HUDEP-2 (cell line): ENCODE measurements at regions not wholly inside any gene's neighbourhood (a gene's known extent, or its start where the extent isn't known, plus 50 kb on each side); places are given as distances from the start of the nearest gene placed in this dataset.

Experiments used
- DNase-seq, 76 experiments: peaks; one replicate each; lab custom pipeline; 2025; ENCODE audit not compliant: unreplicated experiment in 76 of 76; lab: John Stamatoyannopoulos, UW

DNA sequence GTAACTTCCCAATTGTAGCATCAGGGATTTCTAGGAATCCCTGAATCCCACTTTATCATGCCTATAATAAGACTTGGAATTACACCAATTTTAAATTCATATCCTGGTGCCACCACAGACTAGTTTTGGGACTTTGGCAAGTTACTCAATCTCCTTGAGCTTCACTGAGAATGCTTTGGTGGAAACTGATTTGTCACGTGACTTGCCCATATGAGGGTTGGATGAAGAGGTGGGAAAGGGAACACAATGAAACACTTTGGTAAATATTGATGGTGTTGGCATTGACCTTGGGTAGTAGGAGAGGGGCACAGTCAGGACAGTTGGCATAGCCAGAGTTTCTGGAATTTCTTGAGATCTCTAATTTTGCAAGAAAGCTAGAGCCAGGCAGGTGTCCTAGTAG is 452.2 kb downstream of the SLC4A3 start:
- DNase-seq, result no peak

- DNase-seq, result no peak
Observed at GRCh38 chr2:220081171-220081570, 453.7 kb downstream of the SLC4A3 start.

DNA sequence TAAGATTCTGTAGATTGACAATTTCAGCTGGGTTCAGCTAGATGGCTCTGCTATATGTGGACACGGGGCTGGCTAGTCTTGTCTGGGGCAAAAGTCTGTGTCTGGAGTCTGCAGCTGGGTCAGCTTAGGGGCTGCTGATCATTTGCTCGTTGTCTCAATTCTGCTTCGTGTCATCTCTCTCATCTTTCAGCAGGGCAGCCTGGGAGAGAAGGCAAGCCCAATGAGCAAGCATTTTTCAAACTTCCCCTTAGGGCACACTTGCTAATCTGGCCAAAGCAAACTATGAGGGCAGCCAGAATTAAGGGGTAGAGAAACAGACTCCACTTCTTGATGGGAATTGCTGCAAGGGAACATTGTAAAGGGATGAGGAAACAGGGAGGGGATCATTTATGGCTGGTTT is 462.6 kb downstream of the SLC4A3 start:
- peak in 4 of 76 experiments; percentile 1 to 20 (median 6) for DNase-seq

GRCh38 chr2:220096406-220096805 is 469.0 kb downstream of the SLC4A3 start:
- no peak for DNase-seq

DNA sequence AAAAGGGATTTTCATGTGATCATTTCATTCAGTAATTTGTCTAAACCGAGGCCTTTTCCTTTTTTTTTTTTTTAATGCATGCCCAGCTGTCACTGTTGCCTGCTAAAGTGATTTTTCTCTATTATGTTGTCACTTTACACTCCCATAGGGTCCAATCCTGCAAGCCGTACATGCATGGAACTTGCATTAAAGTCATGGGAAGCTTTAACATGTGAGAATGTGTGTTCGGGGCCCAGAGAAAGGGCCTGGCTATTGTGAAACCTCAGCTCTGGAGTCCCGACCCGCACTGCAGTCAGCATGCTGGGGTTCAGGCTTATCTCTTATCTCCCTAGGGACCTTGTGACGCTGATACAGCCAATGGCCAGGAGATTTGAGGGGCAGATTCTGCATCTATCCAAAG is 474.6 kb downstream of the SLC4A3 start:
- DNase-seq, result no peak

GRCh38 chr2:220103596-220103995 is 476.2 kb downstream of the SLC4A3 start:
- DNase-seq, result no peak

DNA sequence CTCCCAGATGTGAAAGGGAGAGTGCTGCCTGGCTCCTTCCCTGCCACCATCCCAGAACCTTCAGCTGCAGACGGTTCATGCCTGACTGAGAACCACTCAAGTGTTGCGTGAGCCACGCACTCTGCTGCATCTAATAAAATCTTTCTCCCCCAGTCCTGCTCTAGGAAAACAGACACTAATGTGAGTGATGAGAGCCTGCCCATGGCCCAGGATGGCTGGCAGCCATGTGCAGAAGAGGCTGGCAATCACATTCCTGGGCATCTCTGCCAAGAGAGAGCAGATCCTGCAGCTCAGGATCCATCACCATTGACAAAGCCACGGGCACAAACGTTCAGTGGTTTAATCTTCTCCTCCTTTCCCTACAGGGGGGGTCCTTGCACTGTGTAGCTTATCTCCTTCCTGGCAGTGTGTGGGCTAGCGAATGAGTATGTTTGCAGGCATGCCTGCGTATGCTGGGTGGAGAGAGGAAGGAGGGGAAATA is 477.5 kb downstream of the SLC4A3 start:
- peak in 59 of 76 experiments; percentile 1 to 71 (median 30) for DNase-seq

DNA sequence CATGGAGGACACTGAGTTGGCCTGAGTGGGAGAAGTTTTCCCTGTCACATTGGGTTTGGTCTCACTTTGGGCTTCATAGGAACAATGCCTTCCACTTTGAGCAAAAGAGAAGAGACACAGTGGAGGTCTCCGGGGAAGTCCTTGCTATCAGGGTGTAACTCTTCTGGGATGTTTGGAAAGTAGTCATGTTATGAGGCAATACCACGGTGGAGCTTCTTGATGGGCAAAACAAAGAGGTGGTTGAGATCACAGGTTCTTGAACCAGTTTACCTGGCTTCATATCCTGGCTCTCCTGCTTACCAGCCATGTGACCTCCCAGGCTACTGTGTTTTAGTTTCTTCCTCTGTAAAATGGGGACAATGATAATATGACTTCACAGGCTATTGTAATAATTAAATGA is 478.6 kb downstream of the SLC4A3 start:
- no peak for DNase-seq

- peak in 25 of 76 experiments; percentile 1 to 65 (median 24) for DNase-seq
Observed at GRCh38 chr2:220107380-220107791, 480.0 kb downstream of the SLC4A3 start.

- DNase-seq, result no peak
Observed at GRCh38 chr2:220114443-220114842, 487.0 kb downstream of the SLC4A3 start.

GRCh38 chr2:220117025-220117424 is 489.6 kb downstream of the SLC4A3 start:
- no peak for DNase-seq

- no peak for DNase-seq
Observed at GRCh38 chr2:220120041-220120440, 492.6 kb downstream of the SLC4A3 start.

- no peak for DNase-seq
Observed at GRCh38 chr2:220123751-220124150, 496.3 kb downstream of the SLC4A3 start.

GRCh38 chr2:220125551-220125950 is 498.1 kb downstream of the SLC4A3 start:
- no peak for DNase-seq

GRCh38 chr2:220127311-220127710 is 499.9 kb downstream of the SLC4A3 start:
- DNase-seq, result no peak

GRCh38 chr2:220127876-220128275 is 500.4 kb downstream of the SLC4A3 start:
- no peak for DNase-seq

DNA sequence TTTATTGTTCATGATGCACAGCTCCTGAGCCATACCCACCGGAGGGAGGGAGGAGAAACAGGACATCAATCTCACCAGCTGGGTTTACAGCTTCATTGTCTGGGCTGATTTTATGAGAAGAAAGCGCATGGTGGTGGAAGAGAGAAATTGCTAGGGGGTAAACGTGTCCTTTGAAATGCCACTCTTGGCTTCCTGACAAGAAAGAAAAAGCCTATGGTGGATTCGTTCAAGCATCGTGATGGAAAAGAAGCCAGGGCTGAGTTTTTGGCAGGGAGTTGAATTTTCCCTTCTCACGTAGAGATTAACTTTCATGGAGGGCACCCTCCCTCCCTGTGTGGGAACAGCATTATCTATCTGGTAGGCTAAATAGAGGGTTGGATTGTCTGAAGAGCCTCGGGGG is 502.0 kb downstream of the SLC4A3 start:
- DNase-seq, result no peak

- no peak for DNase-seq
Observed at GRCh38 chr2:220134756-220135534, 507.5 kb downstream of the SLC4A3 start.

DNA sequence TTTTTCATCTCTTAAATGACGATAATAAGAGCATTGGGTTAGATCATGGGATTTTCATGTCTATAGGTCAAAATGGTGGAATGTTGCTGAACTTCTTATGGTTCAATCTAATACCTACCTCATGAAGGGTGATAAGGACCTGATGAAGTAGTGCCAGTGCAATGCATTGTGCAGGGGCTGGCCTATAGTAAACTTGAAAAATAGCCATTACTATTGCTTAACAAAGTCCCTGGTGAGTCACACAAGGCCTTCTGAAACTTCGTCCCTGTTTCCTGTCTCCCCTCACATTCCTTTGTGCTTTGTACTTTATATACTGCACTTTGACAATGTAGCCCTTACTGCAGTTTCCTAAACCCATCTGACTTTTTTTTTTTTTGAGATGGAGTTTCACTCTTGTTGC is 515.9 kb downstream of the SLC4A3 start:
- no peak for DNase-seq

GRCh38 chr2:220144411-220144810 is 517.0 kb downstream of the SLC4A3 start:
- DNase-seq, result no peak

DNA sequence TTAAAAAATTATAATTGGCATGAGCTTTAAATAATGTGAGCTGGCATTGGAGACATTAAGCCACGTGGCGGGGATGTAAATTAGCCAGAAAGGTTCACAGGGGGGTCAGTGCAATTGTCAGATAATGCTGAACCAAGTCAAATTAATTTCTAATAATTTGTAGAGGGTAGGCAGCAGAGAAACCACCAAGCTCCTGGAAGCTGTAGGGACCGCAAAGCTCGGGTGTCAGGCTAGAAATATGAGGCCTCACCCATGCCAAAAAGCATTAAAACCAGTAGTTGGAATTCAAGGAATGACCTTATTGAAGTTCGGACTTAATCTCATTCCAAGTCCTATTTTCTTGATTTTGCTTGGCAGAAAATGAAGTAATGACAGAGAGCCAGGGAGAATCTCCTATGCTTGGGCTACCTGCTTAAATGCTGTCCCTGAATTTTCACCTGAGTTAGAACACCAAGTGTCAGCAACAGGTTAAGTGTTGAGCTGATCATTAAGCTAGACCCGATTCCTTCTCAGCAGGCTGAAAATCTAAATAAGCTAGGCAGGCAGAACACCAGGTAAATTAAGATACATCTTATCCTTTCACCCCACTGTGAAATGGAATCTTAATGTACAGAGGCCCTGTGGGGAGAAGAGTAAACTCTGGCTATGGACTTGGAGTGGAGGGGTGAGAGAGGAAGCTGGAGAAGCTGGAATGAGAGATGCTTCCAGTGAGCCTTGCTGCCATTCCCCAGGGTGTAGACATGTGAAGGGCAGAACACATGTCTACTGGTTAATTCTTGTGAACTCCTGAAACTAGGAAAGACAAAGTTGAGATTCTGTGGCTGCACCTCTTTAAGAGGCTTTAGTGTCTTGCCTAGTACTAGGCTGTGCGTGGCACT is 520.0 kb downstream of the SLC4A3 start:
- no peak for DNase-seq
